Activated naive CD8-positive, alpha-beta T cell treated with anti-CD3 and anti-CD28 coated beads, Interleukin-2, amount 10 ng/mL, durations not matched to agents 7 days and 5 days (primary cell): ENCODE measurements at regions not wholly inside any gene's neighbourhood (a gene's known extent, or its start where the extent isn't known, plus 50 kb on each side); places are given as distances from the start of the nearest gene placed in this dataset.
A peak's percentile ranks its signal among the peaks of the same experiment; 100 is the strongest.
"Not testable (repeated sequence)": the region's sequence is repeated elsewhere in the genome, so short reads cannot be mapped to it uniquely, and the experiment has no call there.

ENCODE experiments used
- ATAC-seq: fragments of 150-1000 bp; cut with Tn5 transposase; one replicate; pipeline ENCODE4 v1.10.0; 2021; ENCODE audit warnings: low read depth, moderate library complexity
- POLR2A ChIA-PET: fragments of 350-600 bp; sonication (Branson Sonifier 250); formaldehyde crosslinking; loops from one replicate; lab custom pipeline; 2021; ENCODE audit warnings: antibody characterized with exemption; lab: Charles Lee
- DNase-seq: peaks from one replicate; pipeline ENCODE4 v3.0.0; 2021
- H3K27ac Mint-ChIP-seq: one replicate; pipeline ENCODE4 v1.8.0; 2022; ENCODE audit warnings: mild to moderate bottlenecking, mixed read lengths
- H3K27me3 Mint-ChIP-seq: one replicate; pipeline ENCODE4 v1.8.0; 2022; ENCODE audit warnings: mild to moderate bottlenecking, moderate library complexity, mixed read lengths
- H3K36me3 Mint-ChIP-seq: one replicate; pipeline ENCODE4 v1.8.0; 2021; ENCODE audit warnings: mild to moderate bottlenecking, mixed read lengths
- H3K4me1 Mint-ChIP-seq: one replicate; pipeline ENCODE4 v1.8.0; 2021; ENCODE audit warnings: mixed read lengths
- H3K4me3 Mint-ChIP-seq: one replicate; pipeline ENCODE4 v1.8.0; 2022; ENCODE audit warnings: mild to moderate bottlenecking, moderate library complexity, mixed read lengths
- H3K9me3 Mint-ChIP-seq: one replicate; pipeline ENCODE4 v1.8.0; 2021; ENCODE audit warnings: mixed read lengths

- Mint-ChIP-seq H3K27ac (no peak overlapping the region), H3K9me3 (peaks cover 2% of the 10 kb centered on the region), H3K4me1 (no peaks in the 10 kb centered on the region), H3K4me3 (no peak overlapping the region), H3K27me3 (peaks cover 37% of the 10 kb centered on the region), H3K36me3 (no peaks in the 10 kb centered on the region)
- DNase-seq (no peak), ATAC-seq (no peak)
- POLR2A ChIA-PET: no interaction called here
Observed at GRCh38 chr1:143651350-143651992, 320.3 kb downstream of the FAM72C start.

GRCh38 chr1:143644035-143644434 is 327.8 kb downstream of the FAM72C start:
- H3K4me3 Mint-ChIP-seq, H3K36me3 Mint-ChIP-seq, H3K9me3 Mint-ChIP-seq, H3K27me3 Mint-ChIP-seq, H3K27ac Mint-ChIP-seq, ATAC-seq, H3K4me1 Mint-ChIP-seq, DNase-seq, POLR2A ChIA-PET: not testable (repeated sequence)

GRCh38 chr1:143643148-143643885 is 328.5 kb downstream of the FAM72C start:
- Mint-ChIP-seq H3K27me3 (peaks cover 7% of the 10 kb centered on the region), H3K9me3 (peaks cover 5% of the 10 kb centered on the region), H3K27ac (no peak overlapping the region), H3K4me1 (no peaks in the 10 kb centered on the region), H3K4me3 (no peak overlapping the region), H3K36me3 (no peaks in the 10 kb centered on the region)
- no peak for ATAC-seq
- POLR2A ChIA-PET: no interaction called here
- DNase-seq: no peak

GRCh38 chr1:143625886-143626285 is 345.9 kb downstream of the FAM72C start:
- Mint-ChIP-seq H3K27ac (no peak overlapping the region), H3K4me3 (no peak overlapping the region)

DNA sequence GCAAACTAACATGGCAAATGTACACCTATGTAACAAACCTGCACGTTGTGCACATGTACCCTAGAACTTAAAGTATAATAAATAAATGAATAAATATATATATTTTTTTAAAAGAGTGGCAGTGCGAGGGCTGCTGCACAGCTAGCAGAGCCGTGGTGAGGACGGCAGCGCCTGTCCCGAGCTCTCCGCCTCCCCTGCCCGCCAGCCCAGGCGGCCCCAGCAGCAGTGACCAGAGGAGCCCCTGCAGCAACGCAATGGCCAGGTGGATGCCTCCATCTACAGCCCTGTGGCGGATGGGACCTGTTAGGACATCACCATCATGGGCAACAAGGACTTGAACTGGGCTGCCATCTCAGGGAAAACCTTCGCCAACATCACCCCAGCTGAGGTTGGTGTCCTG is 351.9 kb downstream of the FAM72C start:
- Mint-ChIP-seq H3K4me3 (no peak overlapping the region), H3K4me1 (no peaks in the 10 kb centered on the region), H3K27me3 (no peaks in the 10 kb centered on the region), H3K27ac (no peak overlapping the region), H3K36me3 (no peaks in the 10 kb centered on the region), H3K9me3 (no peaks in the 10 kb centered on the region)
- no peak for ATAC-seq
- POLR2A ChIA-PET: no interaction called here
- no peak for DNase-seq

More at GRCh38 chr1:143625886-143626285, 345.9 kb downstream of the FAM72C start:
- H3K4me1 Mint-ChIP-seq: no peaks in the 10 kb centered on the region
- H3K27me3 Mint-ChIP-seq: no peaks in the 10 kb centered on the region
- no peaks in the 10 kb centered on the region for H3K36me3 Mint-ChIP-seq
- POLR2A ChIA-PET: no interaction called here
- no peaks in the 10 kb centered on the region for H3K9me3 Mint-ChIP-seq
- DNase-seq (no peak), ATAC-seq (no peak)

DNA sequence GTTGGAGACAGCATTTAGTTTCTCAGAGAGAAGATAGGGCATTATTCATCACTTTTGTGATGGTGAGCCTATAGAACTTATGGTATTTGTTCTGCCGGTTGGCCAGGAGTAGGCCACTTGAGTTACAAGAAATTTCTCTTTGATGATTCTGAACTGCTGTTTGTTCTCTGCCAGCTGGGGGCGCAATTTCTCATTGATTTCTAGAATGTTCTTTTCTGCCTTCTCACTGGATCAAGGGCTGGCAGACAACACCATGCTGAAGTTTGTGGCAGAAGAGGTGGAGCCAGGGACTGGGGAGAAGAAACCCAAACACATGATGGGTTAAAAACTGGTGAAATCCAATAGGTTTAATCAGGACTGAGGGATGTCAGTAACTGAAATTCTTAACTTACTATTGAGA is 360.6 kb downstream of the FAM72C start:
- ATAC-seq: no peak
- Mint-ChIP-seq H3K27ac (no peak overlapping the region), H3K4me3 (no peak overlapping the region), H3K4me1 (no peaks in the 10 kb centered on the region), H3K9me3 (no peaks in the 10 kb centered on the region), H3K27me3 (no peaks in the 10 kb centered on the region), H3K36me3 (no peaks in the 10 kb centered on the region)
- no peak for DNase-seq
- POLR2A ChIA-PET: no interaction called here

DNA sequence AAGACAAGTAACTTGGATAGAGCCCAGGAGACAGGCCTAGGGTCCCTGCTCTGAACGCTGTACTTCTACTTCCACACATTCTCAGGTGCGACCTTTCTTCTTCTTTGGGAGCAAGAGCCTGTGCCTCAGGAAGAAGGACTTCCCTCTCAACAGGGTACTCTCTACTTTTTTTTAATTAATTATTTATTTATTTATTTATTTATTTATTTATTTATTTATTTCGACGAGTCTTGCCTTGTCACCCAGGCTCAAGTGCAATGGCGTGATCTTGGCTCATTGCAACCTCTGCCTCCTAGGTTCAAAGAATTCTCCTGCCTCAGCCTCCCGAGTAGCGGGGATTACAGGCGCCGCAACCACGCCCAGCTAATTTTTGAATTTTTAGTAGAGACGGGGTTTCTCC is 361.6 kb downstream of the FAM72C start:
- POLR2A ChIA-PET: no interaction called here
- Mint-ChIP-seq H3K4me3 (no peak overlapping the region), H3K27me3 (no peaks in the 10 kb centered on the region)

DNA sequence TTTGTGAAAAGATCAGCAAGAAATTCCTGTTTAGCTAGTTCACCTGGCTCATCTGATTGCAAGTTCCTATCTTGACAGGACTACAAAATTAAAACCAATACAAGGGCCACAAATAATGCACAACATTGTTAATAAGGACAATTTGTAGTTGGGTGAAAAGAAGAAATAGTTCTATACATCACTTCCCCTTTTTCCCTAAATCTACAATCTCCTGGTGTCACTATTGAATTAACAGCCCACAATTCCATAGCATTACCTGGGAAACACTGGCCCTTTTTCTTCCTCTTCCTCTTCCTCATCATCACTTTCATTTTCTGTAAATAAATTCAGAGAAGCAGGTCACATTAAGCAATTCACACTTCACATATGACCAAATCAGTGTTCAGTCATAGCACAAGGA is 366.9 kb downstream of the FAM72C start:
- H3K27me3 Mint-ChIP-seq: no peaks in the 10 kb centered on the region
- POLR2A ChIA-PET: no interaction called here
- H3K4me1 Mint-ChIP-seq: no peaks in the 10 kb centered on the region
- ATAC-seq: no peak
- H3K4me3 Mint-ChIP-seq: no peak overlapping the region
- DNase-seq: no peak
- no peaks in the 10 kb centered on the region for H3K36me3 Mint-ChIP-seq
- H3K27ac Mint-ChIP-seq: no peak overlapping the region
- H3K9me3 Mint-ChIP-seq: no peaks in the 10 kb centered on the region

More for the DNA sequence above, 361.6 kb downstream of the FAM72C start:
- H3K27ac Mint-ChIP-seq: no peak overlapping the region
- H3K9me3 Mint-ChIP-seq: no peaks in the 10 kb centered on the region
- H3K4me1 Mint-ChIP-seq: no peaks in the 10 kb centered on the region
- ATAC-seq: no peak
- no peak for DNase-seq
- H3K36me3 Mint-ChIP-seq: no peaks in the 10 kb centered on the region

- no peak for ATAC-seq
- no peak for DNase-seq
- no peaks in the 10 kb centered on the region for H3K9me3 Mint-ChIP-seq
- H3K4me3 Mint-ChIP-seq: no peak overlapping the region
- no peak overlapping the region for H3K27ac Mint-ChIP-seq
- POLR2A ChIA-PET: no interaction called here
- H3K4me1 Mint-ChIP-seq: no peaks in the 10 kb centered on the region
- peaks cover 2% of the 10 kb centered on the region for H3K27me3 Mint-ChIP-seq
- no peaks in the 10 kb centered on the region for H3K36me3 Mint-ChIP-seq
Observed at GRCh38 chr1:143584508-143584907, 387.3 kb downstream of the FAM72C start.

DNA sequence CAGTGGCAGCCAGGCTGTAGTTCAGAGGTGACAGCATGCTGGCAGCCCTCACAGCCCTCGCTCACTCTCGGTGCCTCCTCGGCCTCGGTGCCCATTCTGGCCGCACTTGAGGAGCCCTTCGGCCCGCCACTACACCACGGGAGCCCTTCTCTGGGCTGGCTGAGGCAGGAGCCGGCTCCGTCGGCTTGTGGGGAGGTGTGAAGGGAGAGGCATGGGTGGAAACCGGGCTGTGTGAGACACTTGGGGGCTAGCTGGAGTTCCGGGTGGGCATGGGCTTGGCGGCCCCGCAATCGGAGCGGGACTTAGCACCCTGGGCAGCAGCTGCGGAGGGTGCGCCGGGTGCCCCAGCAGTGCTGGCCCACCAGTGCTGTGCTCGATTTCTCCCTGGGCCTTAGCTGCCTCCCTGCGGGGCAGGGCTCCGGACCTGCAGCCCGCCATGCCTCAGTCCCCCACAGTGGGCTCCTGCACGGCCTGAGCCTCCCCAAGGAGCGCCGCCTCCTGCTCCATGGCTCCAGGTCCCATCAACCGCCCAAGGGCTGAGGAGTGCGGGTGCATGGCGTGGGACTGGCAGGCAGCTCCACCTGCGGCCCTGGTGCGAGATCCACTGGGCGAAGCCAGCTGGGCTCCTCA is 396.8 kb downstream of the FAM72C start:
- H3K36me3 Mint-ChIP-seq: no peaks in the 10 kb centered on the region
- H3K27ac Mint-ChIP-seq: no peak overlapping the region
- ATAC-seq (no peak), DNase-seq (no peak)
- H3K27me3 Mint-ChIP-seq: no peaks in the 10 kb centered on the region
- POLR2A ChIA-PET: no interaction called here
- no peak overlapping the region for H3K4me3 Mint-ChIP-seq
- H3K4me1 Mint-ChIP-seq: no peaks in the 10 kb centered on the region
- H3K9me3 Mint-ChIP-seq: no peaks in the 10 kb centered on the region

GRCh38 chr1:143572661-143573060 is 399.1 kb downstream of the FAM72C start:
- H3K4me1 Mint-ChIP-seq, POLR2A ChIA-PET, H3K27ac Mint-ChIP-seq: not testable (repeated sequence)

DNA sequence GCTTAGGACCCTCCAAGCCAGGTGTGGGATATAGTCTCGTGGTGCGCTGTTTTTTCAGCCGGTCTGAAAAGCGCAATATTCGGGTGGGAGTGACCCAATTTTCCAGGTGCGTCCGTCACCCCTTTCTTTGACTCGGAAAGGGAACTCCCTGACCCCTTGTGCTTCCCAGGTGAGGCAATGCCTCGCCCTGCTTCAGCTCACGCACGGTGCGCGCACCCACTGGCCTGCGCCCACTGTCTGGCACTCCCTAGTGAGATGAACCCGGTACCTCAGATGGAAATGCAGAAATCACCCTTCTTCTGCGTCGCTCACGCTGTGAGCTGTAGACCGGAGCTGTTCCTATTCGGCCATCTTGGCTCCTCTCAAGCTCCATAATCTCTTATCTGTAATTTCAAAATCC is 408.0 kb downstream of the FAM72C start:
- POLR2A ChIA-PET, H3K27ac Mint-ChIP-seq, H3K4me3 Mint-ChIP-seq, DNase-seq, H3K27me3 Mint-ChIP-seq, H3K4me1 Mint-ChIP-seq, H3K9me3 Mint-ChIP-seq, ATAC-seq, H3K36me3 Mint-ChIP-seq: not testable (repeated sequence)

More at GRCh38 chr1:143572661-143573060, 399.1 kb downstream of the FAM72C start:
- not testable (repeated sequence) for H3K9me3 Mint-ChIP-seq, DNase-seq, H3K36me3 Mint-ChIP-seq, H3K27me3 Mint-ChIP-seq, H3K4me3 Mint-ChIP-seq, ATAC-seq

DNA sequence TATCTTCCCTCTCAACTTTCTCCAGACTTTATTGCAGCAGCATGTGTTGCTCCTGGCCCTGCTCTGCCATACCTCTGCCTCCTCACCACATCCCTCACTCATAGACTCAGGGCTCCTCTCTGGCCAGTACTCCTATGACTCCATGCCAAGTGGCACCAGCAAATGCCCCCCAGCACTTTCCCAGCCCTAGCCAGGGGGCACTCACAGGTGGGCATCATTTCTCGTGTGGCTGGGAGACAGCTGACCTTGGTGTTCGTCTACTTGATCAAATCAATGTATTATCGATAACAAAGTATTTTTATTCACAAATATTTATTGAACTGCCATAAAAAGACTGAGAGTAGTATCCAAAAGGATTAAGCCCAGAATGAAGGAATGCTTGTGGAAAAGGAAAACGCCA is 418.2 kb downstream of the FAM72C start:
- Mint-ChIP-seq H3K4me3 (no peak overlapping the region), H3K36me3 (no peaks in the 10 kb centered on the region), H3K27ac (no peak overlapping the region), H3K4me1 (no peaks in the 10 kb centered on the region), H3K9me3 (no peaks in the 10 kb centered on the region), H3K27me3 (no peaks in the 10 kb centered on the region)
- ATAC-seq: no peak
- DNase-seq: no peak
- POLR2A ChIA-PET: no interaction called here

- peaks cover 16% of the 10 kb centered on the region for H3K9me3 Mint-ChIP-seq
- ATAC-seq, H3K4me1 Mint-ChIP-seq, DNase-seq, H3K4me3 Mint-ChIP-seq, POLR2A ChIA-PET, H3K27me3 Mint-ChIP-seq: not testable (repeated sequence)
- H3K27ac Mint-ChIP-seq: peak overlapping the region; percentile 18
- peaks cover 12% of the 10 kb centered on the region for H3K36me3 Mint-ChIP-seq
Observed at GRCh38 chr1:143504703-143505102, 467.1 kb downstream of the FAM72C start.
